Nephron progenitor cell (in vitro differentiated cells): ENCODE measurements at regions not wholly inside any gene's neighbourhood (a gene's known extent, or its start where the extent isn't known, plus 50 kb on each side); places are given as distances from the start of the nearest gene placed in this dataset.

Experiments used
- DNase-seq: peaks from one replicate; pipeline ENCODE4 v3.0.0; 2021
- H3K27ac Mint-ChIP-seq: 2 replicates; pipeline ENCODE4 v1.8.0; 2021; ENCODE audit warnings: mild to moderate bottlenecking, moderate library complexity, mixed read lengths
- H3K27me3 Mint-ChIP-seq: 2 replicates; pipeline ENCODE4 v1.8.0; 2021; ENCODE audit warnings: mild to moderate bottlenecking, low read depth, mixed read lengths; ENCODE audit not compliant: poor library complexity
- H3K36me3 Mint-ChIP-seq: 2 replicates; pipeline ENCODE4 v1.8.0; 2021; ENCODE audit warnings: low read depth, mixed read lengths
- H3K4me1 Mint-ChIP-seq: 2 replicates; pipeline ENCODE4 v1.8.0; 2021; ENCODE audit warnings: mixed read lengths
- H3K4me3 Mint-ChIP-seq: 2 replicates; pipeline ENCODE4 v1.8.0; 2021; ENCODE audit warnings: mild to moderate bottlenecking, moderate library complexity, mixed read lengths
- H3K9me3 Mint-ChIP-seq: 2 replicates; pipeline ENCODE4 v1.8.0; 2021; ENCODE audit warnings: mild to moderate bottlenecking, moderate library complexity, mixed read lengths
- CTCF ChIP-seq: fragments of 200-600 bp; sonication (generic); IDR thresholded peaks from 2 replicates; pipeline ENCODE4 v1.5.0; 2021; ENCODE audit warnings: antibody characterized with exemption

- Mint-ChIP-seq H3K27me3 (peaks cover under 1% of the 10 kb centered on the region), H3K4me1 (peaks cover 44% of the 10 kb centered on the region), H3K27ac (peak overlapping the region; percentile 13), H3K4me3 (no peak overlapping the region), H3K36me3 (no peaks in the 10 kb centered on the region), H3K9me3 (no peaks in the 10 kb centered on the region)
- no peak for TF ChIP-seq CTCF
- no peak for DNase-seq
These were observed 213.9 kb upstream of the SSTR4 start for GRCh38 chr20:22821081-22821727.

GRCh38 chr20:22821796-22822195 lies 213.3 kb upstream of the SSTR4 start:
- Mint-ChIP-seq H3K4me3 (no peak overlapping the region), H3K27ac (peak overlapping the region; percentile 71), H3K4me1 (peaks cover 44% of the 10 kb centered on the region), H3K27me3 (no peaks in the 10 kb centered on the region), H3K9me3 (no peaks in the 10 kb centered on the region), H3K36me3 (no peaks in the 10 kb centered on the region)
- no peak for TF ChIP-seq CTCF
- DNase-seq: no peak

- H3K9me3 Mint-ChIP-seq: no peaks in the 10 kb centered on the region
- H3K4me3 Mint-ChIP-seq: no peak overlapping the region
These were observed 212.0 kb upstream of the SSTR4 start for GRCh38 chr20:22823119-22823518.

GRCh38 chr20:22824077-22824476 lies 211.0 kb upstream of the SSTR4 start:
- no peak for DNase-seq
- peaks cover 44% of the 10 kb centered on the region for H3K4me1 Mint-ChIP-seq
- no peak overlapping the region for H3K27ac Mint-ChIP-seq
- H3K36me3 Mint-ChIP-seq: no peaks in the 10 kb centered on the region
- H3K27me3 Mint-ChIP-seq: peaks cover 7% of the 10 kb centered on the region
- no peak overlapping the region for H3K4me3 Mint-ChIP-seq
- no peak for TF ChIP-seq CTCF
- H3K9me3 Mint-ChIP-seq: no peaks in the 10 kb centered on the region

More at GRCh38 chr20:22823119-22823518, 212.0 kb upstream of the SSTR4 start:
- Mint-ChIP-seq H3K4me1 (peaks cover 44% of the 10 kb centered on the region), H3K27ac (no peak overlapping the region), H3K36me3 (no peaks in the 10 kb centered on the region), H3K27me3 (peaks cover 6% of the 10 kb centered on the region)
- DNase-seq: no peak
- TF ChIP-seq CTCF: no peak

- no peak for DNase-seq
- Mint-ChIP-seq H3K36me3 (no peaks in the 10 kb centered on the region), H3K4me3 (no peak overlapping the region), H3K27me3 (peaks cover 12% of the 10 kb centered on the region), H3K9me3 (no peaks in the 10 kb centered on the region), H3K27ac (no peak overlapping the region), H3K4me1 (peaks cover 44% of the 10 kb centered on the region)
- TF ChIP-seq CTCF: no peak
These were observed 210.0 kb upstream of the SSTR4 start for GRCh38 chr20:22825076-22825475.

- Mint-ChIP-seq H3K4me1 (peaks cover 44% of the 10 kb centered on the region), H3K27me3 (peaks cover 12% of the 10 kb centered on the region), H3K36me3 (no peaks in the 10 kb centered on the region), H3K27ac (peak overlapping the region; percentile 90), H3K4me3 (no peak overlapping the region), H3K9me3 (no peaks in the 10 kb centered on the region)
- no peak for DNase-seq
- no peak for TF ChIP-seq CTCF
These were observed 209.6 kb upstream of the SSTR4 start for GRCh38 chr20:22825546-22825945.
